ENCODE measurements at regions not wholly inside any gene's neighbourhood (a gene's known extent, or its start where the extent isn't known, plus 50 kb on each side); places are given as distances from the start of the nearest gene placed in this dataset.

GRCh38 chr1:186511761-186512637 lies 51.1 kb upstream of the PDC start:
- DNase-seq (ENCODE audit: missing footprints), result no peak
- no peak for ATAC-seq
- intact Hi-C loops (cut with DNase I), result no loop called here
